ENCODE measurements at regions not wholly inside any gene's neighbourhood (a gene's known extent, or its start where the extent isn't known, plus 50 kb on each side); places are given as distances from the start of the nearest gene placed in this dataset.

- Mint-ChIP-seq H3K9me3 (ENCODE audit: unreplicated experiment) (no peaks in the 10 kb centered on the region), H3K36me3 (ENCODE audit: insufficient read depth, unreplicated experiment) (no peaks in the 10 kb centered on the region), H3K4me3 (ENCODE audit: unreplicated experiment) (no peak overlapping the region), H3K4me1 (ENCODE audit: insufficient read depth, unreplicated experiment) (no peaks in the 10 kb centered on the region), H3K27ac (ENCODE audit: low read depth, unreplicated experiment) (no peak overlapping the region), H3K27me3 (ENCODE audit: insufficient read depth, unreplicated experiment) (peaks cover 61% of the 10 kb centered on the region)
- no peak for TF ChIP-seq CTCF (IDR thresholded peaks at IDR 0.05; ENCODE audit: unreplicated experiment)
- no TSS peak for BruUV-seq (replicated peaks)
- CTCF ChIA-PET: interaction anchor here (1.4 kb wide), 1 partner anchor 81 kb away, joined by 8 read pairs; the partner anchor contains the start of gene AVPR1A
- intact Hi-C loops (cut with micrococcal nuclease): no loop called here
- no peak for DNase-seq (ENCODE audit: unreplicated experiment)
- POLR2A ChIA-PET: no interaction called here
These were observed 81.9 kb upstream of the AVPR1A start for GRCh38 chr12:63232896-63233295.

DNA sequence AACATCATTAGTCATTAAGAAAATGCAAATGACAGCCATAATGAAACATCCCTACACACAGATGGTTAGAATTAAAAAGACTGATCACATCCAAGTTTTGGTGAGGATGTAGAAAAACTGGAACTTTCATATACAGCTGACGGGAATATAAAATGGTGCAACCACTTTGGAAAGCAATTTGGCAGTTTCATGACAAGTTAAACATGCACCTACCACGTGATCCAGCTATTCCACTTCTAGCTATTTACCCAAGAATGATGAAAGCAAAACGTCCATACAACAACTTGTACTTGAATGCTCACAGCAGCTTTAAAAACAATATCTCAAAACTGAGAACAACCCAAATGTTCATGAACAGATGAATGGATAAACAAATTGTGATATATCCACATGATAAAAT, 77.9 kb upstream of the AVPR1A start:
- BruUV-seq (replicated peaks): no TSS peak
- CTCF ChIA-PET: interaction anchor here (2.6 kb wide), 1 partner anchor 77 kb away, joined by 8 read pairs; no protein-coding TSS in a partner anchor

GRCh38 chr12:63226792-63227463, 75.9 kb upstream of the AVPR1A start:
- no peak for TF ChIP-seq CTCF (IDR thresholded peaks at IDR 0.05; ENCODE audit: unreplicated experiment)
- no peak for DNase-seq (ENCODE audit: unreplicated experiment)
- Mint-ChIP-seq H3K4me3 (ENCODE audit: unreplicated experiment) (no peak overlapping the region), H3K36me3 (ENCODE audit: insufficient read depth, unreplicated experiment) (no peaks in the 10 kb centered on the region), H3K27me3 (ENCODE audit: insufficient read depth, unreplicated experiment) (peaks cover 86% of the 10 kb centered on the region), H3K27ac (ENCODE audit: low read depth, unreplicated experiment) (no peak overlapping the region), H3K4me1 (ENCODE audit: insufficient read depth, unreplicated experiment) (no peaks in the 10 kb centered on the region), H3K9me3 (ENCODE audit: unreplicated experiment) (no peaks in the 10 kb centered on the region)
- intact Hi-C loops (cut with micrococcal nuclease): no loop called here
- BruUV-seq (replicated peaks): no TSS peak
- POLR2A ChIA-PET: no interaction called here
- CTCF ChIA-PET: interaction anchor here (0.7 kb wide), 1 partner anchor 81 kb away, joined by 3 read pairs; no protein-coding TSS in a partner anchor

More for the DNA sequence above, 77.9 kb upstream of the AVPR1A start:
- Mint-ChIP-seq H3K4me1 (ENCODE audit: insufficient read depth, unreplicated experiment) (no peaks in the 10 kb centered on the region), H3K9me3 (ENCODE audit: unreplicated experiment) (no peaks in the 10 kb centered on the region), H3K36me3 (ENCODE audit: insufficient read depth, unreplicated experiment) (no peaks in the 10 kb centered on the region), H3K27ac (ENCODE audit: low read depth, unreplicated experiment) (no peak overlapping the region), H3K27me3 (ENCODE audit: insufficient read depth, unreplicated experiment) (peaks cover 83% of the 10 kb centered on the region), H3K4me3 (ENCODE audit: unreplicated experiment) (no peak overlapping the region)
- no peak for TF ChIP-seq CTCF (IDR thresholded peaks at IDR 0.05; ENCODE audit: unreplicated experiment)
- POLR2A ChIA-PET: no interaction called here
- DNase-seq (ENCODE audit: unreplicated experiment): no peak
- intact Hi-C loops (cut with micrococcal nuclease): no loop called here

DNA sequence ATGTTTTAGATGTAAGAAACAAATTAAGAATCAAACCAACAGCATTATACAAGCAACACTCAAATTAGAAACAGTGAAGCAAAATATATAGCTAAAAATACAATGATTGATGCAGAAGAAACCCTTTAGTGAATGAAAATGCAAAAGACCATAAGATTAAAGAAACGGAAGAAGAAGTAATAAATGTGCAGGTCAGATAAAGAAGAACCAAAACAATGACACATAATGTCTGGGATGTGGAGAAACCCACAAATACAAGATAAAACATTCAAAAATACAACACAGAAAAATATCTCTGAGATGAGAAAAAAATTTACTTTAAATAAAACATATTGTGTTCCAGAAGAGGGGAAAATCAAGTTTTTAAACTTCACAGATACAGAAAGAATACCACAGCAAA, 73.4 kb upstream of the AVPR1A start:
- DNase-seq (ENCODE audit: unreplicated experiment): no peak
- Mint-ChIP-seq H3K36me3 (ENCODE audit: insufficient read depth, unreplicated experiment) (no peaks in the 10 kb centered on the region), H3K4me1 (ENCODE audit: insufficient read depth, unreplicated experiment) (peaks cover 5% of the 10 kb centered on the region), H3K27me3 (ENCODE audit: insufficient read depth, unreplicated experiment) (peaks cover 71% of the 10 kb centered on the region), H3K9me3 (ENCODE audit: unreplicated experiment) (no peaks in the 10 kb centered on the region), H3K27ac (ENCODE audit: low read depth, unreplicated experiment) (no peak overlapping the region), H3K4me3 (ENCODE audit: unreplicated experiment) (no peak overlapping the region)
- no peak for TF ChIP-seq CTCF (IDR thresholded peaks at IDR 0.05; ENCODE audit: unreplicated experiment)
- CTCF ChIA-PET: interaction anchor here (0.7 kb wide), 1 partner anchor 80 kb away, joined by 3 read pairs; no protein-coding TSS in a partner anchor
- intact Hi-C loops (cut with micrococcal nuclease): no loop called here
- POLR2A ChIA-PET: no interaction called here
- BruUV-seq (replicated peaks): no TSS peak

Data from MCF 10A (cell line).